ENCODE measurements at regions not wholly inside any gene's neighbourhood (a gene's known extent, or its start where the extent isn't known, plus 50 kb on each side); places are given as distances from the start of the nearest gene placed in this dataset.

GRCh38 chr11:133733631-133734030 lies 111.7 kb downstream of the SPATA19 start:
- no peak overlapping the region for H3K4me2 ChIP-seq (ENCODE audit: insufficient read depth, insufficient read length, low read length)
- no peak overlapping the region for H2AFZ ChIP-seq (ENCODE audit: low read length)
- Mint-ChIP-seq H3K27ac (no peak overlapping the region), H3K9me3 (peaks cover 0 to 3% of the 10 kb centered on the region in 2 experiments; a peak in 3 of 5 replicates), H3K4me1 (peaks cover 23 to 27% of the 10 kb centered on the region in 2 experiments), H3K27me3 (ENCODE audit: low read depth) (no peaks in the 10 kb centered on the region), H3K4me3 (no peak overlapping the region), H3K36me3 (ENCODE audit: insufficient read depth in 1 of 3, low read depth in 3 of 3) (no peaks in the 10 kb centered on the region; a peak in 3 of 7 replicates)
- no peak overlapping the region for H4K91ac ChIP-seq (ENCODE audit: insufficient read length, low read depth, low read length)
- no peak overlapping the region for H2BK120ac ChIP-seq (ENCODE audit: low read depth, low read length, poor library complexity, severe bottlenecking)
- no peak overlapping the region for H2BK20ac ChIP-seq (ENCODE audit: low read depth, low read length, poor library complexity, severe bottlenecking)
- no peak overlapping the region for H3K56ac ChIP-seq (ENCODE audit: insufficient read length, low read depth, low read length)
- DNase-seq, result no peak
- H3K9ac ChIP-seq (ENCODE audit: extremely low read depth, insufficient read length, low read length), result no peak overlapping the region
- H4K8ac ChIP-seq (replicated peaks; ENCODE audit: insufficient read length, low read depth, low read length), result no peak overlapping the region
- H3K79me1 ChIP-seq (ENCODE audit: insufficient read depth, low read depth, low read length, poor library complexity, severe bottlenecking), result no peaks in the 10 kb centered on the region
- peaks cover 2% of the 10 kb centered on the region; the same call in 1 of the 2 replicates for H3K79me2 ChIP-seq (ENCODE audit: insufficient read depth, low read length)
- no peak overlapping the region for H2BK15ac ChIP-seq (ENCODE audit: low read depth, low read length)
- H4K20me1 ChIP-seq (ENCODE audit: control insufficient read depth, insufficient read depth, insufficient read length), result no peaks in the 10 kb centered on the region
- no peak overlapping the region for H2AK5ac ChIP-seq (ENCODE audit: insufficient read length, low read length)
- H3K27me3 ChIP-seq (ENCODE audit: insufficient read depth, low read length), result no peaks in the 10 kb centered on the region; the same call in 1 of the 2 replicates
- no peak overlapping the region for H3K14ac ChIP-seq (ENCODE audit: insufficient read depth, low read length)
- no peaks in the 10 kb centered on the region for H3K4me1 ChIP-seq (ENCODE audit: insufficient read depth, low read length)
- H3K23ac ChIP-seq (ENCODE audit: insufficient read length, low read depth, low read length), result no peak overlapping the region
- H3K4ac ChIP-seq (ENCODE audit: low read depth, low read length), result no peak overlapping the region
- H3K27ac ChIP-seq (ENCODE audit: insufficient read length, low read depth, low read length), result no peak overlapping the region
- TF ChIP-seq CTCF (conservative IDR thresholded peaks at IDR 0.05), result no peak
- H3T11ph ChIP-seq (ENCODE audit: low read length), result no peak overlapping the region
- no peak overlapping the region for H2BK12ac ChIP-seq (ENCODE audit: insufficient read length, low read depth, low read length)
- H3K9me3 ChIP-seq (ENCODE audit: control insufficient read depth, low read depth, low read length), result no peaks in the 10 kb centered on the region
- no peak overlapping the region for H2BK5ac ChIP-seq (ENCODE audit: insufficient read length, low read length)
- no peaks in the 10 kb centered on the region for H3K23me2 ChIP-seq (ENCODE audit: insufficient read length, low read depth, low read length, poor library complexity, severe bottlenecking)
- no peak overlapping the region for H4K5ac ChIP-seq (ENCODE audit: insufficient read length, low read depth, low read length)
- no peak overlapping the region for H3K18ac ChIP-seq (ENCODE audit: insufficient read length, low read depth, low read length)
- no CpG with 5 or more reads among the region's 6 CpGs for WGBS (ENCODE audit: extremely low coverage, insufficient read length, low lambda C conversion rate)

Data from H9 (cell line).